K562 (cell line): ENCODE measurements at regions not wholly inside any gene's neighbourhood (a gene's known extent, or its start where the extent isn't known, plus 50 kb on each side); places are given as distances from the start of the nearest gene placed in this dataset.

Experiments used
- ATAC-seq: fragments of 200-7000 bp; cut with Tn5 transposase; 3 replicates; pipeline ENCODE4 v1.9.1; 2020; ENCODE audit warnings: moderate library complexity
- BruUV-seq: library from RNA; stranded (reverse); fragments of 400-500 nt; replicated peaks from 2 replicates; lab custom pipeline; 2021; lab: Mats Ljungman, UMichigan
- CTCF ChIA-PET: fragments of 300-600 bp; formaldehyde crosslinking; extraction: SDS; loops from one replicate; lab custom pipeline; 2021; ENCODE audit warnings: low intra/inter-chr PET ratio; lab: Yijun Ruan, JAX
- POLR2A ChIA-PET: fragments of 300-600, 350-650 bp; sonication (Branson Sonifier 250); formaldehyde crosslinking; extraction: SDS; loops from one replicate; lab custom pipeline; 2021; ENCODE audit warnings: antibody characterized with exemption, inconsistent platforms; lab: Yijun Ruan, JAX
- DNase-seq, 4 experiments: peaks; one replicate each; pipeline versions ENCODE4 v3.0.0 to v3.0.0-alpha.2; 2011 to 2018; ENCODE audit warnings: low spot score in 3 of 4, mixed read lengths in 3 of 4; ENCODE audit errors: extremely low read depth in 1 of 4
- FAIRE-seq: peaks from 2 replicates; lab custom pipeline; 2011; peaks lifted over from hg19 to GRCh38; lab: Jason Lieb, UNC
- H2AFZ ChIP-seq: 2 replicates; pipeline ENCODE4 v1.6.0; 2011; ENCODE audit warnings: low read depth, low read length, control low read depth, inconsistent platforms
- H3K27ac ChIP-seq: fragments of 200-600 bp; 3 replicates; pipeline ENCODE4 v1.8.0; 2011; ENCODE audit warnings: low read depth, mild to moderate bottlenecking, control low read depth, inconsistent platforms, low read length, moderate library complexity, mixed read lengths; ENCODE audit errors: extremely low read depth
- H3K27me3 ChIP-seq, 2 experiments: fragments of 300-600 bp in 1 of 2; 2 replicates in 1 of 2; 3 replicates in 1 of 2; pipeline versions ENCODE4 v1.6.0 to v1.8.0; 2011; ENCODE audit warnings: inconsistent platforms in 2 of 2, low read length in 2 of 2, mild to moderate bottlenecking in 1 of 2, mixed read lengths in 1 of 2, moderate library complexity in 1 of 2; ENCODE audit not compliant: control insufficient read depth in 2 of 2, insufficient read depth in 2 of 2
- H3K36me3 ChIP-seq: fragments of 300-600 bp; 3 replicates; pipeline ENCODE4 v1.8.0; 2011; ENCODE audit warnings: mild to moderate bottlenecking, low read length, inconsistent platforms; ENCODE audit not compliant: control insufficient read depth, insufficient read depth
- H3K4me1 ChIP-seq, 2 experiments: fragments of 200-600 bp in 1 of 2; replicated peaks in 1 of 2; 2 replicates in 1 of 2; 3 replicates in 1 of 2; pipeline versions ENCODE4 v1.5.1 to v1.8.0; 2011; ENCODE audit warnings: inconsistent platforms in 2 of 2, low read length in 2 of 2, mild to moderate bottlenecking in 1 of 2, mixed read lengths in 1 of 2, moderate library complexity in 1 of 2; ENCODE audit not compliant: control insufficient read depth in 2 of 2, insufficient read depth in 2 of 2
- H3K4me2 ChIP-seq: 2 replicates; pipeline ENCODE4 v1.6.1; 2011; ENCODE audit warnings: low read length, control low read depth, inconsistent platforms, mixed read lengths; ENCODE audit not compliant: insufficient read depth
- H3K4me3 ChIP-seq: fragments of 200-600 bp; sonication (generic), shearing (Covaris generic); 2 replicates; pipeline ENCODE4 v1.5.1; 2016; ENCODE audit warnings: control low read depth, inconsistent platforms
- H3K79me2 ChIP-seq: fragments of 200-600 bp; 3 replicates; pipeline ENCODE4 v1.8.0; 2011; ENCODE audit warnings: low read length, inconsistent platforms; ENCODE audit not compliant: control insufficient read depth, insufficient read depth
- H3K9ac ChIP-seq, 2 experiments: 2 replicates each; pipeline versions ENCODE4 v1.6.0 to v1.6.1; 2011; ENCODE audit warnings: low read depth in 2 of 2, low read length in 2 of 2, control low read depth in 1 of 2, inconsistent platforms in 1 of 2, mild to moderate bottlenecking in 1 of 2, mixed read lengths in 1 of 2; ENCODE audit not compliant: insufficient read depth in 1 of 2
- H3K9me1 ChIP-seq: one replicate; pipeline ENCODE4 v1.6.0; 2011; ENCODE audit warnings: inconsistent platforms, mild to moderate bottlenecking, low read length, moderate library complexity; ENCODE audit not compliant: control insufficient read depth, insufficient read depth
- H3K9me3 ChIP-seq: replicated peaks from 2 replicates; pipeline ENCODE4 v1.5.1; 2011; ENCODE audit warnings: low read depth, low read length, inconsistent platforms; ENCODE audit not compliant: control insufficient read depth, insufficient read depth
- H4K20me1 ChIP-seq: replicated peaks from 2 replicates; pipeline ENCODE4 v1.6.1; 2011; ENCODE audit warnings: low read length, inconsistent platforms, mixed read lengths; ENCODE audit not compliant: control insufficient read depth, insufficient read depth
- CBFB ChIP-seq: sonication (generic); formaldehyde crosslinking; IDR thresholded peaks from 2 replicates; pipeline ENCODE4 v1.4.0; 2020; ENCODE audit warnings: mild to moderate bottlenecking, missing genetic modification reagents
- CREBBP ChIP-seq: IDR thresholded peaks from one replicate; pipeline ENCODE4 v1.6.1; 2012; ENCODE audit warnings: low read depth, mild to moderate bottlenecking, control low read depth, inconsistent platforms, low read length
- EZH2 ChIP-seq: IDR thresholded peaks from 2 replicates; pipeline ENCODE4 v1.6.1; 2012; ENCODE audit warnings: low read depth, mild to moderate bottlenecking, inconsistent platforms, low read length, borderline replicate concordance
- IRF9 ChIP-seq: fragments of 450-650 bp; IDR thresholded peaks from 2 replicates; pipeline ENCODE4 v1.6.1; 2016; ENCODE audit warnings: missing biosample characterization, missing genetic modification characterization
- NR4A1 ChIP-seq, 2 experiments: fragments of 250-450 bp in 1 of 2; fragments of 450-650 bp in 1 of 2; sonication (Bioruptor Pico) in 1 of 2; IDR thresholded peaks; 2 replicates each; pipeline versions ENCODE4 v1.4.0 to v1.6.1; 2016 to 2020; ENCODE audit warnings: mild to moderate bottlenecking in 2 of 2, missing compliant biosample characterization in 1 of 2, missing genetic modification characterization in 1 of 2, moderate library complexity in 1 of 2
- POLR2G ChIP-seq: fragments of 200-400 bp; formaldehyde crosslinking; IDR thresholded peaks from 2 replicates; pipeline ENCODE4 v1.6.1; 2017; ENCODE audit warnings: low read depth, mild to moderate bottlenecking, antibody characterized with exemption, low read length, moderate library complexity
- SMAD1 ChIP-seq: fragments of 150-350 bp; IDR thresholded peaks from 2 replicates; pipeline ENCODE4 v1.6.1; 2014; ENCODE audit warnings: low read length, low read depth; ENCODE audit not compliant: partially characterized antibody
- SMAD2 ChIP-seq: fragments of 150-350 bp; IDR thresholded peaks from 2 replicates; pipeline ENCODE4 v1.6.1; 2014; ENCODE audit warnings: low read depth, mild to moderate bottlenecking, low read length
- ZKSCAN1 ChIP-seq: fragments of 150-350 bp; IDR thresholded peaks from 2 replicates; pipeline ENCODE4 v1.6.1; 2016; ENCODE audit warnings: low read depth, low read length
- ZNF507 ChIP-seq: conservative IDR thresholded peaks from 2 replicates; pipeline ENCODE4 v1.6.1; 2017; ENCODE audit warnings: missing genetic modification characterization, missing compliant biosample characterization
- ZNF586 ChIP-seq: fragments of 450-650 bp; formaldehyde crosslinking; conservative IDR thresholded peaks from 2 replicates; pipeline ENCODE4 v1.4.0; 2020; ENCODE audit warnings: mild to moderate bottlenecking, moderate library complexity
- ZNF707 ChIP-seq: fragments of 250-450 bp; sonication (Bioruptor Pico); conservative IDR thresholded peaks from 2 replicates; pipeline ENCODE4 v1.8.0; 2022; ENCODE audit warnings: inconsistent platforms, mild to moderate bottlenecking, moderate library complexity
- WGBS: fragments of 100-300 bp; shearing (Covaris generic); methylation state at CpG from one replicate; pipeline ENCODE4 v1.1.6; 2016; ENCODE audit warnings: low coverage, mixed read lengths; ENCODE audit not compliant: insufficient coverage; ENCODE audit errors: missing lambda C conversion rate; 5-methylcytosine and 5-hydroxymethylcytosine counted together
- in situ Hi-C: fragments of 300-500 bp; cut with MboI; formaldehyde crosslinking; loops from 4 replicates; pipeline ENCODE4 v1.15.0; 2018; ENCODE audit warnings: inconsistent platforms, mixed read lengths
- intact Hi-C: fragments of 100-400 bp; cut with micrococcal nuclease; formaldehyde crosslinking; loops from 2 replicates; pipeline ENCODE4 v1.14.2; 2022
- TF ChIP-seq, protein P1 (sequence below): fragments of 150-350 bp; conservative IDR thresholded peaks from 2 replicates; pipeline ENCODE4 v1.6.1; 2014; ENCODE audit warnings: low read length

DNA sequence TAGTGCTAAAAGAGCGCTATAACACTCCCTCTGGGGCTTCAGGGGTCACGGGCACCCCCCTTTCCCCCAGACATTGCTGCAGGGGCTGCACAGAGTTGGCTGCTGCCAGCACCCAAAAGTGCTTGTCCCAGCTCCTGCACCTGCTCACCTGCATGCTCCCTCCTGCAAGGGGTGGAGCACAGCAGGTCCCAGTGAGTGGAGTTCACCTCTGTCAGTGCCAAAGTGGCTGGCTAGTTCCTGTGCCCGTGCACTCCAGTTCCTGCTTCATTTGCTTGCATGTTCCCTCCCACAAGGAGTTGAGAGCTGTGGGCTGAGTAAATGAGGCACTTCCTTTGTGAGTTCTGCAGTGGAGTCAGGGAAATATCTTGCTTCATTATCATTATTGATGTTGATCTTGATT lies 476.9 kb downstream of the SQOR start:
- Histone ChIP-seq H3K4me1 (no peaks in the 10 kb centered on the region), H3K36me3 (no peaks in the 10 kb centered on the region), H3K9ac (no peak overlapping the region), H3K9me1 (no peaks in the 10 kb centered on the region), H3K9me3 (no peaks in the 10 kb centered on the region), H2AFZ (no peak overlapping the region), H4K20me1 (no peaks in the 10 kb centered on the region), H3K4me2 (no peak overlapping the region), H3K4me3 (no peak overlapping the region), H3K79me2 (no peaks in the 10 kb centered on the region), H3K27ac (no peak overlapping the region), H3K27me3 (no peaks in the 10 kb centered on the region)
- BruUV-seq, result no TSS peak
- POLR2A ChIA-PET, result no interaction called here
- no peak for ATAC-seq
- no peak for DNase-seq
- 0% methylated on average over 3 of the region's 3 CpGs for WGBS
- intact Hi-C loops, result no loop called here
- no peak for FAIRE-seq
- CTCF ChIA-PET, result no interaction called here
- TF ChIP-seq ZKSCAN1 (no peak), ZNF507 (tag) (no peak), SMAD1 (no peak), IRF9 (tag) (no peak), EZH2 (no peak), POLR2G (no peak), ZNF586 (no peak), SMAD2 (no peak), CBFB (no peak), CREBBP (no peak), NR4A1 (CRISPR knock-in tag; IDR thresholded peaks at IDR 0.05) (no peak), NR4A1 (tag; IDR thresholded peaks at IDR 0.05) (no peak), ZNF707 (CRISPR knock-in tag) (no peak)
- TF ChIP-seq, protein P1, sequence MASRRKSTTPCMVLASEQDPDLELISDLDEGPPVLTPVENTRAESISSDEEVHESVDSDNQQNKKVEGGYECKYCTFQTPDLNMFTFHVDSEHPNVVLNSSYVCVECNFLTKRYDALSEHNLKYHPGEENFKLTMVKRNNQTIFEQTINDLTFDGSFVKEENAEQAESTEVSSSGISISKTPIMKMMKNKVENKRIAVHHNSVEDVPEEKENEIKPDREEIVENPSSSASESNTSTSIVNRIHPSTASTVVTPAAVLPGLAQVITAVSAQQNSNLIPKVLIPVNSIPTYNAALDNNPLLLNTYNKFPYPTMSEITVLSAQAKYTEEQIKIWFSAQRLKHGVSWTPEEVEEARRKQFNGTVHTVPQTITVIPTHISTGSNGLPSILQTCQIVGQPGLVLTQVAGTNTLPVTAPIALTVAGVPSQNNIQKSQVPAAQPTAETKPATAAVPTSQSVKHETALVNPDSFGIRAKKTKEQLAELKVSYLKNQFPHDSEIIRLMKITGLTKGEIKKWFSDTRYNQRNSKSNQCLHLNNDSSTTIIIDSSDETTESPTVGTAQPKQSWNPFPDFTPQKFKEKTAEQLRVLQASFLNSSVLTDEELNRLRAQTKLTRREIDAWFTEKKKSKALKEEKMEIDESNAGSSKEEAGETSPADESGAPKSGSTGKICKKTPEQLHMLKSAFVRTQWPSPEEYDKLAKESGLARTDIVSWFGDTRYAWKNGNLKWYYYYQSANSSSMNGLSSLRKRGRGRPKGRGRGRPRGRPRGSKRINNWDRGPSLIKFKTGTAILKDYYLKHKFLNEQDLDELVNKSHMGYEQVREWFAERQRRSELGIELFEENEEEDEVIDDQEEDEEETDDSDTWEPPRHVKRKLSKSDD, result no peak
- in situ Hi-C loops, result no loop called here
